Adrenal gland (tissue), 9 donors: ENCODE measurements at regions not wholly inside any gene's neighbourhood (a gene's known extent, or its start where the extent isn't known, plus 50 kb on each side); places are given as distances from the start of the nearest gene placed in this dataset.

Source experiments
- DNase-seq, 7 donors: peaks; one replicate each; pipeline ENCODE4 v3.0.0-alpha.2; 2019 to 2020
- H3K27ac ChIP-seq, 5 donors: fragments of 200-600 bp; sonication (generic) in 4 of 5; 1 replicate in 3 of 5; 2 replicates in 2 of 5; pipeline versions ENCODE4 v1.5.1 to v1.8.0; 2016 to 2020; ENCODE audit warnings: mild to moderate bottlenecking in 1 of 5
- H3K27me3 ChIP-seq: fragments of 200-600 bp; 2 replicates; pipeline ENCODE4 v1.8.0; 2021
- H3K36me3 ChIP-seq, 2 donors: fragments of 200-600 bp; replicated peaks in 1 of 2; 1 replicate in 1 of 2; 2 replicates in 1 of 2; pipeline versions ENCODE4 v1.5.1 to v1.8.0; 2018 to 2022
- H3K4me1 ChIP-seq, 2 donors: fragments of 200-600 bp; replicated peaks in 1 of 2; 1 replicate in 1 of 2; 2 replicates in 1 of 2; pipeline versions ENCODE4 v1.5.1 to v1.8.0; 2018 to 2021
- H3K4me3 ChIP-seq, 4 donors: fragments of 200-600 bp; sonication (generic) in 3 of 4; one replicate each; pipeline ENCODE4 v1.5.1; 2016 to 2018
- H3K9me3 ChIP-seq, 3 donors: fragments of 200-600 bp; sonication (generic) in 1 of 3; replicated peaks in 1 of 3; 1 replicate in 2 of 3; 2 replicates in 1 of 3; pipeline versions ENCODE4 v1.5.1 to v1.8.0; 2016 to 2021
- POLR2A ChIP-seq, 2 donors: fragments of 450-650 bp; IDR thresholded peaks; one replicate each; pipeline ENCODE4 v1.6.1; 2017; ENCODE audit warnings: antibody characterized with exemption in 2 of 2, mild to moderate bottlenecking in 2 of 2, moderate library complexity in 1 of 2
- WGBS, 4 donors: extraction: QIAGEN DNeasy Blood & Tissue Kit in 2 of 4; methylation state at CpG; one replicate each; pipeline versions ENCODE4 v1.1.5 to v1.1.7; 2013 to 2017; 5-methylcytosine and 5-hydroxymethylcytosine counted together
- intact Hi-C, 2 donors: fragments of 100-400 bp; cut with DNase I; formaldehyde crosslinking; loops; one replicate each; pipeline versions ENCODE4 v1.14.1 to v1.15.0; 2022 to 2023
- TF ChIP-seq, protein P1 (sequence below), 6 experiments: fragments of 450-650 bp in 4 of 6; fragments of 200-600 bp in 2 of 6; sonication (generic) in 1 of 6; IDR thresholded peaks; 1 replicate in 5 of 6; 2 replicates in 1 of 6; pipeline versions ENCODE4 v1.5.1 to v1.8.0; 2016 to 2021; ENCODE audit warnings: antibody characterized with exemption in 6 of 6, mild to moderate bottlenecking in 2 of 6, moderate library complexity in 1 of 6
- donor health status: healthy with polysubstance abuse.
- donor health status: Bipolar disorder and iron deficiency.
- donor health status: DM: yes; HTN: yes; CAD: no.
- donor health status: DM: no; HTN: no; CAD: no.
- donor health status: DM: no; HTN: no; CAD: no.

- no peak for DNase-seq
- intact Hi-C loops = loop anchor here (5.0 to 10.0 kb wide), 2 partner anchors 45 to 688 kb away; no protein-coding TSS in a partner anchor
- 74 to 98% (median 81%) methylated on average over 5 to 8 of the region's 8 CpGs for WGBS, 4 donors
- no peaks in the 10 kb centered on the region for H3K27me3 ChIP-seq
- no peak for TF ChIP-seq POLR2A (IDR thresholded peaks at IDR 0.05)
- TF ChIP-seq, protein P1, sequence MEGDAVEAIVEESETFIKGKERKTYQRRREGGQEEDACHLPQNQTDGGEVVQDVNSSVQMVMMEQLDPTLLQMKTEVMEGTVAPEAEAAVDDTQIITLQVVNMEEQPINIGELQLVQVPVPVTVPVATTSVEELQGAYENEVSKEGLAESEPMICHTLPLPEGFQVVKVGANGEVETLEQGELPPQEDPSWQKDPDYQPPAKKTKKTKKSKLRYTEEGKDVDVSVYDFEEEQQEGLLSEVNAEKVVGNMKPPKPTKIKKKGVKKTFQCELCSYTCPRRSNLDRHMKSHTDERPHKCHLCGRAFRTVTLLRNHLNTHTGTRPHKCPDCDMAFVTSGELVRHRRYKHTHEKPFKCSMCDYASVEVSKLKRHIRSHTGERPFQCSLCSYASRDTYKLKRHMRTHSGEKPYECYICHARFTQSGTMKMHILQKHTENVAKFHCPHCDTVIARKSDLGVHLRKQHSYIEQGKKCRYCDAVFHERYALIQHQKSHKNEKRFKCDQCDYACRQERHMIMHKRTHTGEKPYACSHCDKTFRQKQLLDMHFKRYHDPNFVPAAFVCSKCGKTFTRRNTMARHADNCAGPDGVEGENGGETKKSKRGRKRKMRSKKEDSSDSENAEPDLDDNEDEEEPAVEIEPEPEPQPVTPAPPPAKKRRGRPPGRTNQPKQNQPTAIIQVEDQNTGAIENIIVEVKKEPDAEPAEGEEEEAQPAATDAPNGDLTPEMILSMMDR (IDR thresholded peaks at IDR 0.05) = no peak
- H3K4me1 ChIP-seq = no peaks in the 10 kb centered on the region
- no peak overlapping the region for H3K27ac ChIP-seq
- no peaks in the 10 kb centered on the region for H3K9me3 ChIP-seq
- H3K4me3 ChIP-seq = no peak overlapping the region
- H3K36me3 ChIP-seq = no peaks in the 10 kb centered on the region
These were observed 93.6 kb upstream of the SNTG2 start for GRCh38 chr2:857081-857480.

DNA sequence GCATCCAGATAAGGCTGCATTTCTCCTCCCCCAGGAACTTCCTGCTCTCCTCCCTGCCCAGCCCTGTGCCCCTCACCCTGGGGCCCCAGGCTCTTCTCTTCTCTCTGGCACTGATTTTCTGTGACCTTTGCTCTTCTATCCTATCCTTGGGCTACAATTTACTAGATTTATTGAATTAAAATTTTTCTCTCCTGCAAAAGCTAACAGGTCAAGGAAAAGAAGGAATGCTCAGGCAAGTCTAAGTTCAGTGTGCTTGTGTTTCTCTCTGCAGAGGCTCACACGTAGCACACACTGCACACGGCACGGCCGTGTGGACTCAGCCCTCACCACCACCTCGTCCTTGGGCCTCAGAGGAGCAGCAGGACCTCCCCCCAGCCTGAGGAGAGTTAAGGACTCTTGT lies 94.2 kb upstream of the SNTG2 start:
- TF ChIP-seq POLR2A (IDR thresholded peaks at IDR 0.05) = no peak
- intact Hi-C loops = loop anchor here (5.0 to 10.0 kb wide), 2 partner anchors 46 to 688 kb away; no protein-coding TSS in a partner anchor
- Histone ChIP-seq H3K4me3 (no peak overlapping the region), H3K27me3 (no peaks in the 10 kb centered on the region), H3K9me3 (no peaks in the 10 kb centered on the region), H3K36me3 (no peaks in the 10 kb centered on the region), H3K27ac (no peak overlapping the region), H3K4me1 (no peaks in the 10 kb centered on the region)
- no peak for DNase-seq
- 35 to 61% (median 50%) methylated on average over 5 of the region's 5 CpGs for WGBS, 4 donors

GRCh38 chr2:856041-856440 lies 94.6 kb upstream of the SNTG2 start:
- DNase-seq = no peak
- no peaks in the 10 kb centered on the region for H3K4me1 ChIP-seq
- intact Hi-C loops = loop anchor here (5.0 to 10.0 kb wide), 2 partner anchors 46 to 689 kb away; no protein-coding TSS in a partner anchor
- TF ChIP-seq, protein P1 (IDR thresholded peaks at IDR 0.05) = no peak
- TF ChIP-seq POLR2A (IDR thresholded peaks at IDR 0.05) = no peak
- H3K27ac ChIP-seq = no peak overlapping the region
- no peaks in the 10 kb centered on the region for H3K9me3 ChIP-seq
- H3K4me3 ChIP-seq = no peak overlapping the region
- H3K36me3 ChIP-seq = no peaks in the 10 kb centered on the region
- no peaks in the 10 kb centered on the region for H3K27me3 ChIP-seq
- WGBS, 4 donors = 54 to 69% (median 58%) methylated on average over 2 of the region's 2 CpGs

DNA sequence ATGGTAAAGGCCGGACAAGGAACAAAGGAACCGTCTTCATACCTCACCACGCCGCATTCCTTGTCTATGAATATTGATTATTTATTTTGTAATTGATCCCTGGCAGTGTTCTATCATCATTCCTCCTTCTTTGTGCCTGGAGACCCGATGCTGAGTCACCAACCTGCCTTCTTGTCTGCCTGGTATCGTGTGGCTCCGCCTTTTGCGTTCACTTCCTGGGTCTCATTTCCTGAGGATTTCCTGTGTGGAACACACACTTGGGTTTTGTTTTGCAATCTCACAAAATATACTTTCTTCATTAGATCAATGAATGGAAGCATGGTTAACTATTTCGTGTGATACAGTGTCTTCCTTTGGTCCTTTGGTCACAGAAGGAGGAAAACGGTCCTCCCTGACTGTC lies 95.5 kb upstream of the SNTG2 start:
- Histone ChIP-seq H3K4me3 (no peak overlapping the region), H3K4me1 (no peaks in the 10 kb centered on the region), H3K27me3 (no peaks in the 10 kb centered on the region), H3K36me3 (no peaks in the 10 kb centered on the region), H3K9me3 (no peaks in the 10 kb centered on the region), H3K27ac (no peak overlapping the region)
- TF ChIP-seq POLR2A (IDR thresholded peaks at IDR 0.05) = no peak
- TF ChIP-seq, protein P1 (IDR thresholded peaks at IDR 0.05) = no peak
- 81 to 87% (median 84%) methylated on average over 10 of the region's 10 CpGs for WGBS, 4 donors
- intact Hi-C loops = loop anchor here (5.0 to 10.0 kb wide), 2 partner anchors 47 to 690 kb away; no protein-coding TSS in a partner anchor
- DNase-seq = no peak

- Histone ChIP-seq H3K4me3 (no peak overlapping the region), H3K4me1 (no peaks in the 10 kb centered on the region), H3K9me3 (no peaks in the 10 kb centered on the region), H3K27me3 (no peaks in the 10 kb centered on the region), H3K36me3 (no peaks in the 10 kb centered on the region), H3K27ac (no peak overlapping the region)
- 32 to 52% (median 40%) methylated on average over 3 of the region's 3 CpGs for WGBS, 4 donors
- peak in 6 of 7 donors; percentile 37 to 79 (median 66) for DNase-seq
- intact Hi-C loops = loop anchor here (10.0 kb wide), 1 partner anchor 690 kb away; no protein-coding TSS in a partner anchor
- TF ChIP-seq, protein P1 (IDR thresholded peaks at IDR 0.05) = peak; percentile 44 to 71 (median 64)
- TF ChIP-seq POLR2A (IDR thresholded peaks at IDR 0.05) = no peak
These were observed 96.2 kb upstream of the SNTG2 start for GRCh38 chr2:854460-854859.
